Sigmoid colon (tissue), 4 donors: ENCODE measurements at regions not wholly inside any gene's neighbourhood (a gene's known extent, or its start where the extent isn't known, plus 50 kb on each side); places are given as distances from the start of the nearest gene placed in this dataset.

Experiments used
- EP300 ChIP-seq, 4 donors: sonication (generic); formaldehyde crosslinking; IDR thresholded peaks; one replicate each; pipeline ENCODE4 v1.6.1; 2017; ENCODE audit warnings: antibody characterized with exemption in 4 of 4
- POLR2A ChIP-seq, 2 donors: fragments of 450-650 bp; IDR thresholded peaks; one replicate each; pipeline ENCODE4 v1.6.1; 2016; ENCODE audit warnings: antibody characterized with exemption in 2 of 2, mild to moderate bottlenecking in 2 of 2, moderate library complexity in 2 of 2
- POLR2AphosphoS5 ChIP-seq, 4 donors: sonication (generic); formaldehyde crosslinking; IDR thresholded peaks; one replicate each; pipeline ENCODE4 v1.6.1; 2017; ENCODE audit warnings: antibody characterized with exemption in 4 of 4
- TF ChIP-seq, protein P1 (sequence below), 4 experiments: fragments of 450-650 bp in 3 of 4; fragments of 200-600 bp in 1 of 4; IDR thresholded peaks; one replicate each; pipeline ENCODE4 v1.5.1; 2016 to 2019; ENCODE audit warnings: antibody characterized with exemption in 4 of 4, mild to moderate bottlenecking in 3 of 4, moderate library complexity in 2 of 4

DNA sequence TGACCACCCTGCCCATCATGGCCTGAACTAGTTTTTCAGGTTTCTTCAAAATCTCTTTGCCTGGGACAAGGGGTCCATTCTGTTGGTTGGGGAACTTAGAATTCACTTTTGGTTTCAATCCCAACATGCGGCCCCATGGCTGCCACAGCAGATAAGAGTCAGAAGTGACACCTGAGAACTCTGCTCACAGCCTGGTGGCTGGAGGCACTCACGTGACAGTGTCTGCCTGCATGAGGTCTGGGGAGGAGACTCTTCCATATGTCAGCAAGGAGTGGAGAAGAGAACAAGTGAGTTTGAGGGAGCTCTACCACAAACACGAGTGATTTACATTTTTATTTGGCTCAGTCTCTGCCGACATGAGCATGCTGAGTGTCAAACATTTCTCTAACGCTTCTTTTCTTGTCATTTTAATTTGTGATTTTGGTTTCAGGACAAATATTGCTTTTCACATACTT is 370.4 kb downstream of the TNS3 start:
- TF ChIP-seq, protein P1, sequence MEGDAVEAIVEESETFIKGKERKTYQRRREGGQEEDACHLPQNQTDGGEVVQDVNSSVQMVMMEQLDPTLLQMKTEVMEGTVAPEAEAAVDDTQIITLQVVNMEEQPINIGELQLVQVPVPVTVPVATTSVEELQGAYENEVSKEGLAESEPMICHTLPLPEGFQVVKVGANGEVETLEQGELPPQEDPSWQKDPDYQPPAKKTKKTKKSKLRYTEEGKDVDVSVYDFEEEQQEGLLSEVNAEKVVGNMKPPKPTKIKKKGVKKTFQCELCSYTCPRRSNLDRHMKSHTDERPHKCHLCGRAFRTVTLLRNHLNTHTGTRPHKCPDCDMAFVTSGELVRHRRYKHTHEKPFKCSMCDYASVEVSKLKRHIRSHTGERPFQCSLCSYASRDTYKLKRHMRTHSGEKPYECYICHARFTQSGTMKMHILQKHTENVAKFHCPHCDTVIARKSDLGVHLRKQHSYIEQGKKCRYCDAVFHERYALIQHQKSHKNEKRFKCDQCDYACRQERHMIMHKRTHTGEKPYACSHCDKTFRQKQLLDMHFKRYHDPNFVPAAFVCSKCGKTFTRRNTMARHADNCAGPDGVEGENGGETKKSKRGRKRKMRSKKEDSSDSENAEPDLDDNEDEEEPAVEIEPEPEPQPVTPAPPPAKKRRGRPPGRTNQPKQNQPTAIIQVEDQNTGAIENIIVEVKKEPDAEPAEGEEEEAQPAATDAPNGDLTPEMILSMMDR (IDR thresholded peaks at IDR 0.05): no peak
- TF ChIP-seq EP300 (IDR thresholded peaks at IDR 0.05) (no peak), POLR2A (IDR thresholded peaks at IDR 0.05) (no peak), POLR2AphosphoS5 (IDR thresholded peaks at IDR 0.05) (peak in 3 of 4 donors; percentile 36 to 67 (median 51))
